ENCODE measurements at regions not wholly inside any gene's neighbourhood (a gene's known extent, or its start where the extent isn't known, plus 50 kb on each side); places are given as distances from the start of the nearest gene placed in this dataset.

- TF ChIP-seq CTCF (IDR thresholded peaks at IDR 0.05): no peak
- TF ChIP-seq POLR2A (IDR thresholded peaks at IDR 0.05): no peak
- TF ChIP-seq POLR2AphosphoS5 (IDR thresholded peaks at IDR 0.05): no peak
These were observed 249.5 kb upstream of the AZI2 start for GRCh38 chr3:28598165-28598564.
